Endothelial cell of umbilical vein (primary cell): ENCODE measurements at regions not wholly inside any gene's neighbourhood (a gene's known extent, or its start where the extent isn't known, plus 50 kb on each side); places are given as distances from the start of the nearest gene placed in this dataset.

ENCODE experiments used
- EZH2 ChIP-seq: IDR thresholded peaks from 2 replicates; pipeline ENCODE4 v1.6.1; 2012; ENCODE audit warnings: borderline replicate concordance, low read depth, mild to moderate bottlenecking, moderate library complexity, low read length, inconsistent platforms; ENCODE audit not compliant: severe bottlenecking
- FOS ChIP-seq: IDR thresholded peaks from 2 replicates; pipeline ENCODE4 v1.6.1; 2011; ENCODE audit warnings: mild to moderate bottlenecking, low read length, moderate library complexity, borderline replicate concordance; ENCODE audit not compliant: insufficient read depth
- GATA2 ChIP-seq: IDR thresholded peaks from 2 replicates; pipeline ENCODE4 v1.7.0; 2011; ENCODE audit warnings: low read depth, mild to moderate bottlenecking, moderate library complexity, mixed read lengths, low read length; ENCODE audit not compliant: insufficient read length, insufficient read depth
- JUN ChIP-seq: IDR thresholded peaks from 2 replicates; pipeline ENCODE4 v1.6.1; 2011; ENCODE audit warnings: borderline replicate concordance, low read depth; ENCODE audit not compliant: insufficient read length, insufficient read depth
- MYC ChIP-seq: IDR thresholded peaks from one replicate; pipeline ENCODE4 v1.6.1; 2011; ENCODE audit warnings: mild to moderate bottlenecking, low read depth, low read length
- POLR2A ChIP-seq: IDR thresholded peaks from 2 replicates; pipeline ENCODE4 v1.6.1; 2012; ENCODE audit warnings: low read depth, mild to moderate bottlenecking, control low read depth, low read length
- POLR2AphosphoS5 ChIP-seq: IDR thresholded peaks from 2 replicates; pipeline ENCODE4 v1.6.1; 2012; ENCODE audit warnings: low read depth, mild to moderate bottlenecking, control low read depth, low read length, moderate library complexity; ENCODE audit not compliant: insufficient read depth
- TF ChIP-seq, protein P1 (sequence below), 2 donors: IDR thresholded peaks; 1 replicate in 1 of 2; 2 replicates in 1 of 2; pipeline ENCODE4 v1.5.1; 2011; ENCODE audit warnings: low read length in 2 of 2, mild to moderate bottlenecking in 2 of 2, moderate library complexity in 2 of 2, control low read depth in 1 of 2, inconsistent platforms in 1 of 2, low read depth in 1 of 2; ENCODE audit not compliant: insufficient read depth in 1 of 2; ENCODE audit errors: extremely low read depth in 1 of 2
- TF ChIP-seq, protein P2 (sequence below): IDR thresholded peaks from 2 replicates; pipeline ENCODE4 v1.6.1; 2011; ENCODE audit not compliant: insufficient read depth, insufficient read length

GRCh38 chr4:25523405-25523804, 132.2 kb upstream of the SLC34A2 start:
- TF ChIP-seq, protein P1, sequence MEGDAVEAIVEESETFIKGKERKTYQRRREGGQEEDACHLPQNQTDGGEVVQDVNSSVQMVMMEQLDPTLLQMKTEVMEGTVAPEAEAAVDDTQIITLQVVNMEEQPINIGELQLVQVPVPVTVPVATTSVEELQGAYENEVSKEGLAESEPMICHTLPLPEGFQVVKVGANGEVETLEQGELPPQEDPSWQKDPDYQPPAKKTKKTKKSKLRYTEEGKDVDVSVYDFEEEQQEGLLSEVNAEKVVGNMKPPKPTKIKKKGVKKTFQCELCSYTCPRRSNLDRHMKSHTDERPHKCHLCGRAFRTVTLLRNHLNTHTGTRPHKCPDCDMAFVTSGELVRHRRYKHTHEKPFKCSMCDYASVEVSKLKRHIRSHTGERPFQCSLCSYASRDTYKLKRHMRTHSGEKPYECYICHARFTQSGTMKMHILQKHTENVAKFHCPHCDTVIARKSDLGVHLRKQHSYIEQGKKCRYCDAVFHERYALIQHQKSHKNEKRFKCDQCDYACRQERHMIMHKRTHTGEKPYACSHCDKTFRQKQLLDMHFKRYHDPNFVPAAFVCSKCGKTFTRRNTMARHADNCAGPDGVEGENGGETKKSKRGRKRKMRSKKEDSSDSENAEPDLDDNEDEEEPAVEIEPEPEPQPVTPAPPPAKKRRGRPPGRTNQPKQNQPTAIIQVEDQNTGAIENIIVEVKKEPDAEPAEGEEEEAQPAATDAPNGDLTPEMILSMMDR (IDR thresholded peaks at IDR 0.05; ENCODE audit: extremely low read depth in 1 of 2, insufficient read depth in 1 of 2, low read depth in 1 of 2, low read length in 2 of 2) = no peak
- TF ChIP-seq POLR2A (no peak), EZH2 (no peak), GATA2 (no peak), POLR2AphosphoS5 (no peak), MYC (no peak), FOS (no peak), JUN (no peak)
- TF ChIP-seq, protein P2, sequence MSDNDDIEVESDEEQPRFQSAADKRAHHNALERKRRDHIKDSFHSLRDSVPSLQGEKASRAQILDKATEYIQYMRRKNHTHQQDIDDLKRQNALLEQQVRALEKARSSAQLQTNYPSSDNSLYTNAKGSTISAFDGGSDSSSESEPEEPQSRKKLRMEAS = no peak
